ENCODE measurements at regions not wholly inside any gene's neighbourhood (a gene's known extent, or its start where the extent isn't known, plus 50 kb on each side); places are given as distances from the start of the nearest gene placed in this dataset.

DNA sequence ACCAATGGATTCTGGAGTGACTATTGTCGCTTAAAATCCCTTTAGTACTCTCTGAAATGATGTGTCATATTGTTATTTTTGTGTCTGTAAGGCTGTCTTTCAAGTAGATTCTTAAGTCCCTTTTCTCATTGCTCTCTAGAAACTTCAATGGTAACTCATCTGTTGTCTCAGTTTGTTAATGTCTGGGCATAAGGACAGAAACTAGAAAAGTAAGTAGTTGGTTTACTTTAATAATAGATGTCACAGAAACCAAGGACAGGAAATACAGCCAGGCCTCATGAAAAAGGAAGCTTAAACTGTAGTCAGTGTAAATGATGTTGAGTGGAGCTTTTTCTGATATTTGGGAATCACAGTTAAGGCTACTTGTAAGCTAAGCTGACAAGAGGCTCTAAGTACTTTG lies 730.2 kb upstream of the DPPA4 start:
- no peak for TF ChIP-seq CREB1 (IDR thresholded peaks at IDR 0.05; ENCODE audit: low read depth)
- TF ChIP-seq TAF1 (IDR thresholded peaks at IDR 0.05; ENCODE audit: low read depth): no peak
- no peak for TF ChIP-seq TCF12 (IDR thresholded peaks at IDR 0.05; ENCODE audit: low read depth)
- TF ChIP-seq YY1 (IDR thresholded peaks at IDR 0.05; ENCODE audit: low read depth): no peak
- TF ChIP-seq, protein P1, sequence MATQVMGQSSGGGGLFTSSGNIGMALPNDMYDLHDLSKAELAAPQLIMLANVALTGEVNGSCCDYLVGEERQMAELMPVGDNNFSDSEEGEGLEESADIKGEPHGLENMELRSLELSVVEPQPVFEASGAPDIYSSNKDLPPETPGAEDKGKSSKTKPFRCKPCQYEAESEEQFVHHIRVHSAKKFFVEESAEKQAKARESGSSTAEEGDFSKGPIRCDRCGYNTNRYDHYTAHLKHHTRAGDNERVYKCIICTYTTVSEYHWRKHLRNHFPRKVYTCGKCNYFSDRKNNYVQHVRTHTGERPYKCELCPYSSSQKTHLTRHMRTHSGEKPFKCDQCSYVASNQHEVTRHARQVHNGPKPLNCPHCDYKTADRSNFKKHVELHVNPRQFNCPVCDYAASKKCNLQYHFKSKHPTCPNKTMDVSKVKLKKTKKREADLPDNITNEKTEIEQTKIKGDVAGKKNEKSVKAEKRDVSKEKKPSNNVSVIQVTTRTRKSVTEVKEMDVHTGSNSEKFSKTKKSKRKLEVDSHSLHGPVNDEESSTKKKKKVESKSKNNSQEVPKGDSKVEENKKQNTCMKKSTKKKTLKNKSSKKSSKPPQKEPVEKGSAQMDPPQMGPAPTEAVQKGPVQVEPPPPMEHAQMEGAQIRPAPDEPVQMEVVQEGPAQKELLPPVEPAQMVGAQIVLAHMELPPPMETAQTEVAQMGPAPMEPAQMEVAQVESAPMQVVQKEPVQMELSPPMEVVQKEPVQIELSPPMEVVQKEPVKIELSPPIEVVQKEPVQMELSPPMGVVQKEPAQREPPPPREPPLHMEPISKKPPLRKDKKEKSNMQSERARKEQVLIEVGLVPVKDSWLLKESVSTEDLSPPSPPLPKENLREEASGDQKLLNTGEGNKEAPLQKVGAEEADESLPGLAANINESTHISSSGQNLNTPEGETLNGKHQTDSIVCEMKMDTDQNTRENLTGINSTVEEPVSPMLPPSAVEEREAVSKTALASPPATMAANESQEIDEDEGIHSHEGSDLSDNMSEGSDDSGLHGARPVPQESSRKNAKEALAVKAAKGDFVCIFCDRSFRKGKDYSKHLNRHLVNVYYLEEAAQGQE (IDR thresholded peaks at IDR 0.05; ENCODE audit: low read depth): no peak
- no peak for TF ChIP-seq CEBPB (IDR thresholded peaks at IDR 0.05)
- no peak for TF ChIP-seq NFIC (IDR thresholded peaks at IDR 0.05)

Measured in Ishikawa (cell line).